HK-2 (cell line): ENCODE measurements at regions not wholly inside any gene's neighbourhood (a gene's known extent, or its start where the extent isn't known, plus 50 kb on each side); places are given as distances from the start of the nearest gene placed in this dataset.
A peak's percentile ranks its signal among the peaks of the same experiment; 100 is the strongest.
"Not testable (repeated sequence)": the region's sequence is repeated elsewhere in the genome, so short reads cannot be mapped to it uniquely, and the experiment has no call there.

Source experiments
- DNase-seq: peaks from one replicate; pipeline ENCODE4 v3.0.0-alpha.2; 2018; ENCODE audit not compliant: unreplicated experiment

- no peak for DNase-seq
Observed at GRCh38 chr14:77985211-77985615, 185.0 kb upstream of the NRXN3 start.

DNA sequence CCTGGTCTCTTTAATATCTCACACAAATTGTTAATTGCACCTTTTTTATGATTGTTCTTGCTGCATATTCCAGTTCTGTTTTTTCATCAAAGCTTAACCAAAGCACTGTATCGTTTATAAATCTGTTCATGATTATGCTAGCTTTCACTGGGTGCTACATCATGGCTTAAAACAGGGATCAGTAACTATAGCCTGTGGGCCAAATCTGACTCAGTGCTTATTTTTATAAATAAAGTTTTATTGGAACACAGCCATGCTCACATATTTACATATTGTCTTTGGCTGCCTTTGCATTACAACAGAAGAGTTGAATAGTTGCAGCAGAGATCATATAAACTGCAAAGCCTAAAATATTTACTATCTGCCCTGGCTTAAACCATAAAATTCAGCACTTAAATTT lies 183.4 kb upstream of the NRXN3 start:
- DNase-seq, result no peak

DNA sequence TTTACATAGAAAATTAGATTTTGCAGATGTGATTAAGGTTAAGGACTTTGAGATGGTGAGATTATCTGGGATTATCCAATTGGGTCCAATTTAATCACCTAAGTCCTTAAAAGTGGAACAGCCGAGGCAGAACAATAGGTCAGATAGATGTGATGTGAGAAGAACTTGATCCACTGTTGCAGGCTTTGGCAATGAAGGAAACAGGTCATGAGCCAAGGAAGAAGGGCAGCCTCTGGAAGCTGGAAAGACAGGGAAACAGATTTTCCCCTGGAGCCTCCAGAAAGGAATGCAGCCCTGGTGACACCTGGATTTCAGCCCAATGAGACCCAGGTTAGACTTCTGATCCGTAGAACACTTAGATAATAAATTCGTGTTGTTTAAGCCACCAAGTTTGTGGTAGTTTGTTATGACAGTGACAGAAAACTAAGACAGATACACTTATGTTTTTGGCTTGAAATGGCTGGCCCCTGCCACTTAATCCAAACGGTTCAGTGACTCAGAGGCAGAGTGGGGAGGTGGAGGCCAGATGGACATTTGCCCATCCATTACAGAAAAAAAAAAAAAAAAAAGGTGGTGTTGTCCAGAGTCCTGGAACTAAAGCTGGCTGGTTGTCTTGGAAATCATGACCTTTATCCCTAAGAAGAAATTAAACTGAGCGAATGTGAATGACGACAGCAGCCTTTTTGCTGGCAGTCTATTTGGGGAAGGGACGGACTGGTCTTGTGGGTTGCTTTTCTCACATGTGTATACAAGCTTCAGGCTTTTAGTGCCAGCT lies 181.9 kb upstream of the NRXN3 start:
- no peak for DNase-seq

DNA sequence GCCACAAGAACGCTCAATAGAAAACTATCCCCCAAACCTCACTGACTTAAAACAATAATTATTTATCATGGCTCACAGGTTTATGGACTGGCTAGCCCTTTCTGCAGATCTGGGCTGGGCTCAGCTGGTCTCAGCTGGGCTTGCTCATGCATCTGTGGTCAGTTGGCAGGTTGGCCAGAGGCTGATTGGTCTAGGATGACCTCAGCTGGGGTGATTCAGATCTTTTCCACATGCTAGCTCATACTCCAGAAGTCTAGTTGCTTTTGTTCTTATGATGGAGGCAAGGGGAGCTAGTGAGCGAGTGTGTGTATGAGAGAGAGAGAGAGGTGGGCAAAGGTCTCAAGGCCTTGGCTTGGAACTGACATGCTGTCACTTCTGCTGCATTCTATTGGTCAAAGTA lies 181.2 kb upstream of the NRXN3 start:
- peak; percentile 63 for DNase-seq

DNA sequence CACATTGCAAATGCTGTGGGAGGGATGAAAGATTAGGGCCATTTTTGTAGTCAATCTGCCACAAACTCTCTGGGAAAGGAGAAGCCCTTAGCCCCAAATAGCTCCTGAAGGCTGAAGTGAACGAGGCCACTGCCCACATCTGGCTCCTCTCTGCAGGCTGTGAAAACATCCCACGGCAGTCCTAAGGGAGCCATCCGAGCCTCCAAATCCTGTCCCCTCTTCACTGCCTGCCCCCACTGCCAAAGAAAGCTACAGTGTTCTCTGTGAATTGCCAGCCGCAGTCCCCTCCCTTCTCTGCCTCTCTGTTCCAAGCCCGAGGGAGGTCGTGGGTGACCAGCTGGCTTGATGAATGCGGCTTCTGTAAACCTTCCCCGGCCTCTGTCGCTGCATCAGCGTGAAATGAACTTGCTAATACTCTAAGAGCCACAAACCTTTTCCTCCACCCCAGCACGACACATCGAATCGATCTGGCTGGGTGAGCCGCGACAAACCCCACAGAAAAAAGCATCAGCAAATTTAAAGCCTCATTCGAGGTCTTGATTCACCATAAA lies 180.7 kb upstream of the NRXN3 start:
- no peak for DNase-seq

DNA sequence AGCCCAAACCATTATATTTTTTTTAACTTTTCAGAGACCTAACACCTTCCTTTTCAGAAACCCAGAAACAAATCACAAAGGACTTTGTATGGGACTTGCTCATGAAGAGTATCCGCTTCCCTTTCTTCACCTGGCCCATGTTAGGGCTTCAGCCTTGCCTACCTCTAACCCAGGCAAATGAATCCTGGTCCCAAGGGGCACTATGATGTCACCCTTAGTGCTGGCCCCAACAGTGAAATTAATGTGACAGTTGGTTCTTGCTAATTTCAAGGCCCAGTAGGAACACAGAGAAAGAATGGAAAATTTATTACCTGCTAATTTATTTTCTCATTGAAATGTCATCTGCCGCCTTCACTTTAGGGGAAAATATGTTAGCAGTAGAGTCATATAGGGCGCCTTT lies 179.8 kb upstream of the NRXN3 start:
- no peak for DNase-seq

DNA sequence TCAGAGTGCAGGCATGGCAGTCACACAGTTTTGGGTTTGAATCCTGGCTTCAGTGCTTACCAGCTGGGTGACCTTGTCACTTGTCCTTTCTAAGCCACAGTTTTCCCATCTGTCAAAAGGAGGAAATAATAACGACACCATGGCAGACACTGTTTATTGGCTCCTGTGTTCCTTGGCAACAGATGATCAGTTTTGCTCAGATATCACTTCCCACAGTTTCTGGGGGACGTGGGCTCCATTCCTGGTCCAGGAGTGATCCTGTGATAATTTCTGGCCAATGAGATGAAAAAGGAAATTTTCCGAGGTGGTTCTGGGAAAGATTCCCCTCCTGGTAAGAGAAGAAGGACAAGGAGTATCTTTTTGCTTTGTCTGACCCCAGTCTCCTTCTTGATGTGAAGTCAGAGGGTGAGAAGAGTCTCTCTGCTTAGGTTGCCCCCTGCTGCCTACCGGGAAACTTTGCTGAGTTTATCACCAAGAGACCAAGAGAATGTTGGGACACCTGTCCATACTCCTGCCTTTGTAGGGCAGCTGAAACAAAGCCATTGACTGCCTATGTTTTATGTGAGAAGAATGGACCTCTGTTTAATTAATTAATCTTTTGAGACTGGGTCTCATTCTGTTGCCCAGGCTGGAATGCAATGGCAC lies 178.9 kb upstream of the NRXN3 start:
- no peak for DNase-seq

GRCh38 chr14:78005325-78005724 lies 164.8 kb upstream of the NRXN3 start:
- DNase-seq, result peak; percentile 14

DNA sequence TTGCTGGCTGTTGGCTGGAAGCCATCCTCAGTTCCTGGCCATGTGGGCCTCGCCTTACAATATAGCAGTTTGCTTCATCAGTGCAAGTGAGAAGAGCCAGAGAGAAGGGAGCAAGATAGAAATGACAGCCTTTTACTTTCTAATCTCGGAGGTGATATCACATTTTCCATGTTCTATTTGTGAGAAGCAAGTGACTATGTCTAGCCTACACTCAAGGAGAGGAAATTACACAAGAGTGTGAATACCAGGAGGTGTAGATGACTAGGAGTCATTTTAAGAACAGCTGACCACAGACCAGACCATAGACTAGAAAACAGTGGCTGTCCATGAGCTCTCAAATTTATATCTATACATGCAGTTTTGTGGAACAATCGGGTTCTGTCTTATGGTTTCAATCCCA lies 163.0 kb upstream of the NRXN3 start:
- DNase-seq, result no peak

- DNase-seq, result no peak
Observed at GRCh38 chr14:78010688-78011087, 159.5 kb upstream of the NRXN3 start.

GRCh38 chr14:78013911-78014310 lies 156.3 kb upstream of the NRXN3 start:
- not testable (repeated sequence) for DNase-seq

DNA sequence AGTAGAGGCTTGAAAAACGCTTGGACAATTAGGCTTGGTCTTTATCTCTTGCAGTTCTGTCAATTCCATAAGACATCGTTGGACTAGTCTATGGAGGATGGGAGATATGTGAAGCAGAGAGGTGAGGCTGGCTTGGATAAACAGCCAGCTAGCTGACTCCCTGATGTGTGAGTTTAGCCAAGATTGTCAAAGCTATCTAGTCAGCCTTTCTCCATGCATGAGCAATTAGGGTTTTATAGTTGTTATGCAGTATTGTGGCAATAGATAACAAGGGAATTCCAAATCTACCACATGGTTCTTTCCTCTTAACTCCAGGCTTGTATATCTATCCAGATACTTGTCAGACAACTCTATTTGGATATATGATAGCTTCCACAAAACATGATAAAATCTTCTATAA lies 153.6 kb upstream of the NRXN3 start:
- DNase-seq, result no peak

- no peak for DNase-seq
Observed at GRCh38 chr14:78018283-78018682, 151.9 kb upstream of the NRXN3 start.

DNA sequence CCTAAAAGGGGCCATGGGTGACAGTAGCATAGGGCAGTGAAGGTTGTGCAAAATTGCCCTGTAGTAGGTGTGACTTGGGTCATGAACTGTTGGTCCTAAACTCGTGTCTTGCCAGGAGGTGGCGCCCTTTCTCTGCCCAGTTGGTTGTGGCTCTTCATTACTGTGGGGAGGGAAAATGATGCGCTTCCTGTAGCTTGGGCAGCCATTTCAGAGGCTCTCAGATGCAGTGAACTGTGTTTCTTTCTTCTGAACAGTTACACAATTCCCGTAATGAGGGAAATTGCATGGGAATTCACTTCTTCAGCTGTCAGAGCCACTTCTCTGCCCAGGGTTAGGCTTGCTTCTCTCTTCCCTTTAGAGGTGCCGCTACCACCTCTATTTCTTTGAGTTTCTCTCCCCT lies 148.1 kb upstream of the NRXN3 start:
- peak; percentile 69 for DNase-seq

GRCh38 chr14:78023112-78023511 lies 147.1 kb upstream of the NRXN3 start:
- no peak for DNase-seq

GRCh38 chr14:78028471-78028870 lies 141.7 kb upstream of the NRXN3 start:
- no peak for DNase-seq

DNA sequence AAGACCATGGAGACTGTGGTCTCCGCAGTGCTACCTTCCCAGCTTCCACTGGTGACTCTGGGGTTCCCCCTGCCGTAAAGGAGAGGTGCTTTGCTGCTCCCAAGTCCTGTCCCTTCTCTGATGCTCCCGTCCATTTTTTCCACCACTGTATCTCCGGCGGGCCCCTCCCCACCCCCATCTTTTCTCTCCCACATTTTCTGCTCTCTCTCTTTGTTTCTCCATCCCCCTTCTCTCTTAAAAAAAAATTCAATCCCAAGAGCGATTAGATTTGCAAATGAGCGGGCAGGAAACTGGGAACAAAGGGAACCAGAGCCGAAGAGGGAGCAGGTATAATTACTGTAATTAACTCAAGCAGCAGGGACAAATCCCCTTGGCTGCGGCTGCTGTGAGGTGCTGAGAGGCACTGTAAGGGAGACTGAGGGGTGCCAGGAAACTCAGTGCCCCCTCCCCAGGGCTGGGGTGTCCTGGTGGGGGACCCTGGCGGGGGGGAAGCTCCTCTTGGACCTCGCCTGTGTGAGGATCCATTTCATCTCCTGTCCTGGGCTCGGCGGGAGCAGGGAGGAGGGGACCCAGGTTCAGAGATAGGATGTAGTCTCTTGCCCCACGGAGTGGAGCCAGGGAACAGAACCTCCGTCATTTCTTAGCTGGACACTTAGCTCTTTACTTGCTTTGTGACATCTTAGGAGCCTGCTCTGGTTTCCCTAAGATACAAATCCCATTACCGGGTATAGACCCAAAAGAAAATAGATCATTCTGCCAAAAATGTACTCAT lies 140.4 kb upstream of the NRXN3 start:
- no peak for DNase-seq

GRCh38 chr14:78043349-78043748 lies 126.8 kb upstream of the NRXN3 start:
- no peak for DNase-seq

GRCh38 chr14:78048120-78048519 lies 122.1 kb upstream of the NRXN3 start:
- DNase-seq, result no peak

- not testable (repeated sequence) for DNase-seq
Observed at GRCh38 chr14:78056890-78057289, 113.3 kb upstream of the NRXN3 start.

GRCh38 chr14:78070344-78070743 lies 99.8 kb upstream of the NRXN3 start:
- no peak for DNase-seq

DNA sequence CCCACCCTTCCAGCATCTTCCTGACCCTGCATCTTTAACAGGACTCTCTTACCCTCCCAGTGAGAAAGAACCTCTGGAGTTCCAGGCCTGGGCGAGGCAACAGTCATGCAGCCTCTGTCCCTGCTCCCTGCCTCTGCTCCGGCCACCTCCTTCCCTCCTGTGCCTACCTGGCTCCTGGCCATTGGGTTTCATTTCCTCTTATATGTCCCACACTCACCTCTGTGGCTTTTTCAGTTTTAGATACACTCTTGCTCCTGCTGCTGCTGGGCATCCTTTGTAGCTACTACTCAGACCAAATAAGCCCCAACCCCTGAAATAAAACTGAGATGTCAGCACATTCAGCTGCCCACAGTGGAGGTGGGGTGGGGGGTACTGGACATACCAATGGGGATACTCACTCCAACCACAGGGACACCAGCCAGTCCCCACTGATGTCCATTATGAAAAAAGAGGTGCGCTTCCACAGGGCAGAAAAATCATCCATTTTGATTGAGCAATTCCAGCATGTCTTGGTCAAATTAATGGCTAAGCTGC lies 99.1 kb upstream of the NRXN3 start:
- DNase-seq, result no peak
